Heart left ventricle (tissue), 16 donors: ENCODE measurements at regions not wholly inside any gene's neighbourhood (a gene's known extent, or its start where the extent isn't known, plus 50 kb on each side); places are given as distances from the start of the nearest gene placed in this dataset.

Experiments used
- ATAC-seq, 4 donors: fragments of 200-7000 bp; cut with Tn5 transposase; one replicate each; pipeline ENCODE4 v1.9.1; 2020 to 2022; ENCODE audit warnings: moderate library complexity in 4 of 4, mild to moderate bottlenecking in 3 of 4, moderate number of reproducible peaks in 1 of 4
- DNase-seq, 5 donors: peaks; one replicate each; pipeline ENCODE4 v3.0.0-alpha.2; 2020
- H3K27ac ChIP-seq, 12 donors: fragments of 200-600 bp; sonication (generic) in 4 of 12; one replicate each; pipeline versions ENCODE4 v1.5.0 to v1.8.0; 2016 to 2022; ENCODE audit warnings: mild to moderate bottlenecking in 2 of 12
- H3K27me3 ChIP-seq, 9 donors: fragments of 200-600 bp; sonication (generic) in 2 of 9; one replicate each; pipeline versions ENCODE4 v1.5.1 to v1.8.0; 2016 to 2022; ENCODE audit warnings: mild to moderate bottlenecking in 3 of 9
- H3K36me3 ChIP-seq, 9 donors: fragments of 200-600 bp; sonication (generic) in 2 of 9; one replicate each; pipeline versions ENCODE4 v1.5.0 to v1.8.0; 2018 to 2022; ENCODE audit warnings: mild to moderate bottlenecking in 2 of 9
- H3K4me1 ChIP-seq, 12 donors: fragments of 200-600 bp; sonication (generic) in 4 of 12; one replicate each; pipeline versions ENCODE4 v1.5.0 to v1.8.0; 2016 to 2022; ENCODE audit warnings: mild to moderate bottlenecking in 3 of 12
- H3K4me3 ChIP-seq, 12 donors: fragments of 200-600 bp; sonication (generic) in 4 of 12; one replicate each; pipeline versions ENCODE4 v1.5.0 to v1.8.0; 2017 to 2022; ENCODE audit warnings: mild to moderate bottlenecking in 9 of 12, moderate library complexity in 4 of 12
- H3K9me3 ChIP-seq, 12 donors: fragments of 200-600 bp; sonication (generic) in 4 of 12; one replicate each; pipeline versions ENCODE4 v1.5.0 to v1.8.0; 2016 to 2022; ENCODE audit warnings: mild to moderate bottlenecking in 1 of 12
- CTCF ChIP-seq, 12 donors: fragments of 200-600 bp; sonication (generic) in 4 of 12; IDR thresholded peaks; one replicate each; pipeline versions ENCODE4 v1.5.0 to v1.8.0; 2018 to 2022; ENCODE audit warnings: antibody characterized with exemption in 12 of 12, mild to moderate bottlenecking in 5 of 12
- POLR2A ChIP-seq, 2 donors: fragments of 450-650 bp; IDR thresholded peaks; one replicate each; pipeline ENCODE4 v1.6.1; 2017; ENCODE audit warnings: antibody characterized with exemption in 2 of 2, mild to moderate bottlenecking in 2 of 2, moderate library complexity in 2 of 2
- WGBS, 4 donors: extraction: QIAGEN DNeasy Blood & Tissue Kit in 2 of 4; methylation state at CpG; one replicate each; pipeline versions ENCODE4 v1.1.5 to v1.1.7; 2013 to 2018; 5-methylcytosine and 5-hydroxymethylcytosine counted together
- intact Hi-C, 10 donors: fragments of 100-400 bp; cut with DNase I; formaldehyde crosslinking; loops; one replicate each; pipeline versions ENCODE4 v1.11.1 to v1.14.2; 2022
- donor health status: ischemic (EF 13 %, LVEDD 7.1; RV severe dilation, severe dysfunction).
- donor health status: healthy with polysubstance abuse.
- donor health status: DM: no; HTN: yes; CAD: no.
- donor health status: DM: no; HTN: no; CAD: no.
- donor health status: ischemic (EF 25% LVEDD 6.9; RV normal size, moderate dysfunction).
- donor health status: ischemic (EF 25% LVEDD 5.7; RV mildly dilated, moderate dysfunction).
- donor health status: healthy.
- donor health status: DM: yes; HTN: yes; CAD: no.
- donor health status: ischemic (EF 35%, LVEDD 5.7; RV mildly dilated, moderate dysfunction).
- donor health status: nonischemic (EF 11% LVEDD 7.7; RV severe dilation, severe dysfunction).
- donor health status: DM: yes; HTN: yes; CAD: no.
- donor health status: PGD.
- donor health status: ischemic (EF 29% LVEDD 5.4; RV normal size, mild dysfunction).
- donor health status: nonischemic (EF 23%, LVEDD 6.1; RV moderate dilation, normal function).

GRCh38 chr4:126385954-126386353, 1071.2 kb downstream of the FAT4 start:
- intact Hi-C loops = no loop called here
- H3K27me3 ChIP-seq = no peaks in the 10 kb centered on the region

GRCh38 chr4:126386512-126386911, 1071.8 kb downstream of the FAT4 start:
- Histone ChIP-seq H3K4me1 (no peaks in the 10 kb centered on the region), H3K36me3 (no peaks in the 10 kb centered on the region), H3K27ac (no peak overlapping the region), H3K4me3 (no peak overlapping the region), H3K27me3 (no peaks in the 10 kb centered on the region), H3K9me3 (peaks cover 0 to 5% (median 0%) of the 10 kb centered on the region in 12 donors)
- intact Hi-C loops = no loop called here
- ATAC-seq (no peak), DNase-seq (no peak)
- TF ChIP-seq CTCF (IDR thresholded peaks at IDR 0.05) = no peak
- TF ChIP-seq POLR2A (IDR thresholded peaks at IDR 0.05) = no peak
- WGBS, 4 donors = 77 to 79% (median 79%) methylated on average over 2 of the region's 2 CpGs

More at GRCh38 chr4:126385954-126386353, 1071.2 kb downstream of the FAT4 start:
- peaks cover 0 to 5% (median 0%) of the 10 kb centered on the region in 12 donors for H3K9me3 ChIP-seq
- no peak overlapping the region for H3K4me3 ChIP-seq
- DNase-seq = no peak
- ATAC-seq = no peak
- no peaks in the 10 kb centered on the region for H3K36me3 ChIP-seq
- no peak for TF ChIP-seq CTCF (IDR thresholded peaks at IDR 0.05)
- no peak for TF ChIP-seq POLR2A (IDR thresholded peaks at IDR 0.05)
- no peak overlapping the region for H3K27ac ChIP-seq
- no peaks in the 10 kb centered on the region for H3K4me1 ChIP-seq

GRCh38 chr4:126395664-126396063, 1080.9 kb downstream of the FAT4 start:
- no peak for TF ChIP-seq POLR2A (IDR thresholded peaks at IDR 0.05)
- no peak for TF ChIP-seq CTCF (IDR thresholded peaks at IDR 0.05)
- WGBS, 4 donors = 84 to 100% (median 95%) methylated on average over 2 of the region's 2 CpGs
- H3K4me3 ChIP-seq = no peak overlapping the region
- H3K36me3 ChIP-seq = no peaks in the 10 kb centered on the region
- no peak for DNase-seq
- no peaks in the 10 kb centered on the region for H3K4me1 ChIP-seq
- intact Hi-C loops = no loop called here
- no peaks in the 10 kb centered on the region for H3K9me3 ChIP-seq
- no peaks in the 10 kb centered on the region for H3K27me3 ChIP-seq
- no peak for ATAC-seq
- H3K27ac ChIP-seq = no peak overlapping the region

- Histone ChIP-seq H3K36me3 (no peaks in the 10 kb centered on the region), H3K9me3 (no peaks in the 10 kb centered on the region), H3K4me3 (no peak overlapping the region), H3K27ac (no peak overlapping the region), H3K27me3 (no peaks in the 10 kb centered on the region), H3K4me1 (no peaks in the 10 kb centered on the region)
- ATAC-seq (no peak), DNase-seq (no peak)
- TF ChIP-seq CTCF (IDR thresholded peaks at IDR 0.05) (no peak), POLR2A (IDR thresholded peaks at IDR 0.05) (no peak)
- intact Hi-C loops = no loop called here
- WGBS, 4 donors = 86 to 95% (median 91%) methylated on average over 3 of the region's 3 CpGs
These were observed 1081.4 kb downstream of the FAT4 start for GRCh38 chr4:126396121-126396520.
